NCI-H69 (cell line): ENCODE measurements at regions not wholly inside any gene's neighbourhood (a gene's known extent, or its start where the extent isn't known, plus 50 kb on each side); places are given as distances from the start of the nearest gene placed in this dataset.
A peak's percentile ranks its signal among the peaks of the same experiment; 100 is the strongest.
"Not testable (repeated sequence)": the region's sequence is repeated elsewhere in the genome, so short reads cannot be mapped to it uniquely, and the experiment has no call there.

Source experiments
- DNase-seq: peaks from one replicate; lab custom pipeline; 2025; lab: John Stamatoyannopoulos, UW

DNA sequence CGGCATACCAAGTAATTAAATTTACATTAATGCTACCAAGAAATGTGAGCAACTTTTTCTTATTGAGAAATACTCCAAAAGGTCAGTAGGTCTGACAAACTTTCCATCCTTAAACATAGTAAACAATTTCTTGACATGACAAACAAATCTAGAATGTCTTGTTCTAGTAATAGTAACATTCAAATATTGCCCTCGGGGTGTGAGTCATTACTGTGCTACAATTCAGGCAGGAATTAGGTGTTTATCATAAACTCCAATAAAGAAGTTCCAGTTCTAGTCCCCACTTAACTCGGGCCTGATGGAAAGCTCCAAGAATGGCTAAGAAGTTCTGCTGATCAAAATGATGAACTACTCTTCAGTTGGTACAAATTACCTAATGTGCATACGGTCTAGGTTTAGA lies 235.6 kb upstream of the TUSC1 start:
- DNase-seq = no peak

DNA sequence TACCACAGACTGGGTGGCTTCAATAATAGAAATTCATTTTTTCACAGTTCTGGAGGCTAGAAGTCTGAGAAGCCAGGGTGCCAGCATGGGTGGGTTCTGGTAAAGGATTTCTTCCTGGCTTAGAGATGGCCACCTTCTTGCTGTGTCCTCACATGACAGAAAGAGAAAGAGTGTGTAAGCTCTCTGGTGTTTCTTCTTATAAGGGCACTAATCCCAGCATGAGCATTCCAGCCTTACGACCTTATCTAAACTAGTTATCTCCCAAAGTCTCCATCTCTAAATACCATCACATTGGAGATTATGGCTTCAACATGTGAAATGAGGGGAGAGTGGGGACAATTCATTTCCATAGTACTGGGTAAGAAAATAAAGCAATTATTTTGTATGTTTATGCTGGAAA lies 226.5 kb upstream of the TUSC1 start:
- no peak for DNase-seq

DNA sequence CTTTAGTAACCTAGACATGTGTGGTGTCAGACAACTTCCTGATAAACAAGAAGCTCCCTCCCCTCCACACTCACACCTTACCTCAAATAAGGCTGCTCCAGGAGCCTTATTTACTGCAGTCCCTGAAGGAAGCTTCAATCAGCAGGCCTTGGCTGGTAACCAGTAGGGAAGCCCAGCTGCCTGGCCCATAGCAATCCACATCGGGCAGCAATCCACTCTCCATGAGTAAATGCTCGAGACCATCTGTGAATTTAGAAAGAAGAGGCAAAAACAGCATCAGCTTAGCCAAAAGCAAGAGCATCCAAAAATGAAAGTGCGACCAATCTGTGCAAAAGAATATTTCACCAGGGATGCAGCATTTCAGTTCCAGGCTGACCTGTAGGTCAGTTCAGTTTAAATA lies 213.3 kb upstream of the TUSC1 start:
- DNase-seq = no peak

DNA sequence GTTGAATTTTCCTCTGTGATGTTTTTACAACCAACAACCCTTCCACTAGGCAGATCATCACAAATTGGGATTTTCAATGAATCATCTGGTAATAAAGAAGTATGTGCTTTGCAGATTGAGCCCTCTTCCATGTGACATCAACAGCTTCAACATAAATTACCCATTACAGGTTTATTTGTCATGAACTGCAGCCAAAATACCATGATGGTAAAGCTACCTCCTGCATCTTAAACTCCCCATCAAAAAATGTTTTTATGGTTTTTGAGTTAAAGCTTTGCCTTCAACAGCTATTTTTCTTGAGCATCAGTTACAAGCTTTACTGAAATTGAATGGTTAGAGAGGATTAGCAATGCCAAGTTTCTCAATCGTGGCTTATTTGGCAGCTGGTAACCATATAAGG lies 211.4 kb upstream of the TUSC1 start:
- peak; percentile 37 for DNase-seq

DNA sequence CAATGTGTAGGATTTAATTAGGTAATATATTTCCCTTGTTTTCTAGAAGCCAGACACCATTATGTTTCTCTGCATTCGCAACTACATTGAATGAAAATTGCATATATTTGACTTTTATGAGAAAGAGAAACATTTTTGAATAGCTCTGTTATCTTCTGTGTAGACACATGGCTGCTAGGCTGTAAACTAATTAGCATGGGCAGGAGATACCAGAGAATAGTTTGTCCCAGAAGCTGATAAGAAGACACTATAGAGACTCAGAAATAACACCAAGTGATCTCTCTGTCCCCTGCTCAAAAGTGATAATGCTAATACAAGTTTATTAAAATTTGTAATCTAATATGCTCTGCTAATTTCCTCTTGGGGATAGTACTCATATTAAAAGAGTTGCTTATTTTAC lies 198.0 kb upstream of the TUSC1 start:
- no peak for DNase-seq

DNA sequence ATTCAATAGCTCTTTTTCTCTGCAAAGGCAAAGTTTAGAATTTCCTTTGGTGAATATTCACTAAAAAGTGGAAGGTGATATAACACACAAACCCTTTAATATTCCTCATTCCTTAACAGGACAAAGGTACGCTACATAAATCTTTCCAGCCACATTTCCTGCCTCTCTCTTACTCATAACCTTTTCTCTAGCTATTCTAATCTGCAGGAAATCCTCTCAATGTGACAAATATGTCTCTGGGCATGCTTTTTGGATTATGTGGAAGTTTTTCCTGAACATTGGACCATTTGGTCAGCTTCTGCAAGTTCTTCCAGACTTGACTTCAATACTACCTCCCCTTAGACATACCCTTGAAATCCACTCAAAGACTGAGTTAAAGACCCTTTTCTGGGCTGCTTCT lies 186.3 kb upstream of the TUSC1 start:
- DNase-seq = no peak

DNA sequence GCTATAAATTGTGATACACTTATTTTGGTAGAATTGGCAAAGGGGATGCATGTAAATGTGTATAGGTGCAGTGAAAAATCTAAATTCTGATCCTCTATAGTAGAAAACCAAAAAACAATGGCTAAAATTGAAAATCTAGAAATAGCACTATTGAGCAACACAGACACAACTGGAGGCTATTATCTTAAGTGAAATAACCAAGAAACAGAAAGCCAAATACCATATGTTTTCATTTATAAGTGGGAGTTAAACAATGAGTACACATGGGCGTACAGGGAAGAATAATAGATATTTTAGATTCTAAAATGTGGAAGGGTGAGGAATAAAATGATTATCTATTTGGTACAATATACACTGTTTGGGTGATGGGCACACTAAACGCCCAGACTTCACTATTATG lies 183.2 kb upstream of the TUSC1 start:
- DNase-seq = no peak

DNA sequence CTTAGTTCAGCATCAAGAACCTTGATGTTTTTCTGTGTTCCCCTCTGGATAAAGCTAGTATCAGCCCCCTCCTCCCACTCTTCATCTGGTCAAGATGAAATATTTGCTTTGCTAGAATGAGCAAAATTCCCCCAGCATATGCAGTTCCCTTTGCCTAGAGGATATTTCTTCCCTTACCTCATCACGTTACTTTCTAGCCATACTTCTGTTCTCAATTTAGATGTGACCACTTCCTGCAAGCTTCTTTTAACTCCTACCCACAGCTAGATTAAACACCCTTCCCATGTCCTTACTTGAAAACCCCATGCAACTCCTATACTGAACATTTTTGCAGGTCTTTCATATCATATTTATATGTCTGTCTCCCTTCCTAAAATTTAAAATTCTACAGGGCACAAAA lies 178.9 kb upstream of the TUSC1 start:
- DNase-seq = no peak

DNA sequence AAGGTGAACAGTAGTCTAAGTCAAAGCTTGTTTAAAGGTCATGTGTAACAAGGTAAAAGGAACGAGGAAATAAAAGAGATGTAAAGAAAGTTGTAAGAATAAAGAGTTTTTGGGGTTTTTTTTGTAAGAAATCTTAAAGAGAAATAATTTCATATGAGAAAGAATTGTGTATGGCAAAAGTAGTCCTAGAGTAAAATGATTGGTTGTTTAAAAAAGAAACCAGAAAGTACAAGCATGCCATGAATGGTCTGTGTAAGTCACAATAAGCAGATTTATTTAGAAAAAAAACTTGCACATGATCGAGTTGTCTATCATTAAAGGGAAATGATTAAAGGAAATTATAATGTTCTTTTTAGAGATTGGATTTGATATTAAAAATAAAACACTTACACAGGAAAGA lies 172.6 kb upstream of the TUSC1 start:
- DNase-seq = no peak

DNA sequence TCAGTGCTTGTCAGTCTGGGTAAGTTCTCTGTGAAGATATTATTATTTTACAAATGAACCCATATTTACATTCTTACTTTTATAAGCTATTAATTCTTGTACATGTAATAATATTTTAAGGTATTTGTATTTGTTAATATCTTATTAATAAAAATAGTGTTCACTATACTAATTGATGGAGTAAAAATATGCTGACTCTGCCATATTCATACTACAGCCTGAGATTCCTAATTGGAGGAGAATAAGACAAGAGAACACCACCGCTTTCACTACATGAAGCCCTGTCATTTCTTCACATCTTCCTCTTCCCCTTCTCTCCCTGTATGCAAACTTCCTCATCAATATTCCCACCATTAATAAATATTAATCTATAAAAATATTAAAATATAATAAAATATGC lies 167.6 kb upstream of the TUSC1 start:
- DNase-seq = no peak

DNA sequence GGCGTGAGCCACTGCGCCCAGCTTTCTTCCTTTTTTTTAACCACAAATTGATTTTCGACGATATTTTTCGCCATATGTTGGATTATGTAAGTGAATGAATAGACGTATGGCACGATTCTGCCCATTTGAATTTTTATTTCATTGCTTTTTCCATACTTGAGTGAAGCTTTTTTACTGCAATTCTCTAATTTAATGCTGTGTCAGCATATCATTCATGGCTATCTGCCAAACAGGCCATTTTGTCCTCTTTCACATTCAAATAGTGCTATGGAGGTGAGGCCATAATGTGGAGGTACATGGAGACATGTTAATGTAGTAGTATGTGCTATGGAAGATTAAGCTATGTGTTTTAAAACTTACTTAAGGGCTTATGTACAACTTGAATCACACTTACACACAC lies 152.1 kb upstream of the TUSC1 start:
- no peak for DNase-seq

DNA sequence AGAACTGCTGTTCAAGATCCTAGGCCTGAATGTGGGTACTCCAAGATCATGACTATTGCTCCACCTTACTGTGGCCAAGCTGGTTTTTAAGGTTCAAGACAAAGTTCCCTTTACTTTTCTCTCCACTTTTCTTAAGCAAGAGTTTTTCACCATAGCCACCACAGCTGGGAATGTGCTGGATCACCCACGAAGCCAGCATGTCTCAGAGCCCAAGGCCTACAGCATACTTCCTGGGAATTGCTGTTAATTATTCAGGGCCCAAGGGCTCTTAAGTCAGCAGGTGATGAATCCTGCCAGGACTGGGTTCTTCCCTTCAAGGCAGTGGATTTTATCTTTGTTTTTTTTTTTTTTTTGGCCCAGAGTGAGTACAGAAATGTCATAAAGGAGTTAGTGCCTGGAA lies 149.4 kb upstream of the TUSC1 start:
- DNase-seq = no peak

DNA sequence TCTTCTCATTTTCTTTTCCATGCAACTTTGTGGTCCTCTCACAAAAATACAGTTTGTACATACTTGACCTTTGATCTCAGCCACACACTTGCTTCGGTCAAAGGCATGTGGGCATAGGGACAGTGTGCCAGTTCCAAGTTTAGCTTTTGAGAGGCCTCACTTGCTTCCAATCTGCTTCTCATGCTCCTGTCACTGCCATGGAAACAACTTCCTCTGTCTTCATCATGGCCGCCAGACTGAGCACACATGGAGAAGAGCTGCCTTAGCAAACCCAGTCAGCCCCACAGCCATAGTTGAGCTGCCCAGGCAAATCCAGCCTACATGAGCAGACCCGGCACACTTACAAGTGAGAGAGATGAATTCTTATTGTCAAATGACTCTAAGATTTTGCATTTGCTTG lies 138.2 kb upstream of the TUSC1 start:
- DNase-seq = no peak

DNA sequence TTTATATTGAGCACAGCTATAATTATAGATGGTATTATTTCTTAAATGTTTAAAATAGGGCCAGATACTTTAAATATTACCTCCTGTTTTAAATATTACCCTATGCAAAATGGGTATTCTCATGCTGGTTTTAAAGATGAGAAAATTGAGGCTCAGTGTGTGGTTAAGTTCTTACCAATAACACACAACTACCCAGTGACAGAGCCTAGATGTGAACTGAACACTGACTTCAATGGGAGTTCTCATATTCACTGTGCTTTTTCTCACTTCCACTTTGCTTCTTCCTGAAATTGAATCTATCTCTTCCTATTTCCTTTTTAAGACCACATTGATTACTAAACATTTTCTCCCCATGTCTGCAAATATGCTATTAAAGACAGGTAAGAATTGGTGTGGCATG lies 135.8 kb upstream of the TUSC1 start:
- DNase-seq = no peak

DNA sequence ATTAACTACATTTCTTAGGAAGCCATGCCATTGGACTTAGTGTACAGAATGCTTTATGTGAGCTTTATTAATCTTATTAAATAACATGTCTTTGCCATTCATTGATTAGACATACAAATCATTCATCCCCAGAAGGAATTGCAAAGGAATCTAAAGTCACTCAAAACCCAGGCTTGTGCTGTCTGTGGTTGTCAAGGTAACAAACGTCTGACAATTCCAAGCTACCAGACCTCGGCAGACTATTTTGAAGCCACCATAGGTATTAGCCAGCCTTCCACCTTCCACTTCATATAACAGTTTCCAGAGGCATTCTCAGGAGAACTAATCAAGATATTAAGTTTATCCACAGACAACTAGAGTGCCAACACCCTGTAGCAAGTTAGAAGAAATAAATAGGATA lies 135.2 kb upstream of the TUSC1 start:
- DNase-seq = no peak

DNA sequence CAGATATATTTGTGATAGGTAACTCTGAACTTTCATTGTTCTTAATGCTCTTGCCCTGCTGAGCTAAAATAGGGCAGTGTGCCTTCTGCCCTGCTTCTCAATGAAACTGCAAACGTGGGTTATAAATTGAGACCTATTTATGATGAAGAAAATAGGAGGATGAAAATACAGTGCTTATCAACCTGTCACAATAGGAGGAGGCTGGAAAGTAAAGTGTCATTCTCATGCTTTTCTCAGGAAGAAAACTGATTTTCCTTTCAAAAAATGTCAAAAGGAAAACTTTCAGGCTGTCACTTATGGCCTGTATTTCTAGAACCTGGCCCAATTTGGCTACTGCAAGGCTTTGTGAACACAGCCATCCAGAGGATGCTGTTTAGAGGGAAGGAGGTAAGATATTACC lies 130.3 kb upstream of the TUSC1 start:
- no peak for DNase-seq

DNA sequence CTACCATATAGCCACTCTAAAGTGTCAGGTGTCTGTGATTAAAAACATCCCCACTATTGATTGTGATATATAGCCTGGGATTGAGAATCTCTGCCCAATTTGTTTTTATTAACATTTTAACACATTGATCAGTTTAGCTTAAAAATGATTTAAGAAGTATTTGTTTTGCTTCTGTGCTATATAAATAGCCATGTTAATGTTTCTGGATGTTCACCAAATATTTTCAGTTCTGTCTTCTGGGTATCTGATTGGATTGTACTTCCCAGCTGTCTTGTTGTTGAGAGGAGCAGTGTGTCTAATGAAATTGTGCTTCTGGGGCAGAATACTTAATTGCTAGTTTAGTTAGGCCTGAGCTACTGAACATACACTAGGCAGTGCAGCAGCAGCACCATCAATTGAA lies 126.6 kb upstream of the TUSC1 start:
- DNase-seq = no peak

DNA sequence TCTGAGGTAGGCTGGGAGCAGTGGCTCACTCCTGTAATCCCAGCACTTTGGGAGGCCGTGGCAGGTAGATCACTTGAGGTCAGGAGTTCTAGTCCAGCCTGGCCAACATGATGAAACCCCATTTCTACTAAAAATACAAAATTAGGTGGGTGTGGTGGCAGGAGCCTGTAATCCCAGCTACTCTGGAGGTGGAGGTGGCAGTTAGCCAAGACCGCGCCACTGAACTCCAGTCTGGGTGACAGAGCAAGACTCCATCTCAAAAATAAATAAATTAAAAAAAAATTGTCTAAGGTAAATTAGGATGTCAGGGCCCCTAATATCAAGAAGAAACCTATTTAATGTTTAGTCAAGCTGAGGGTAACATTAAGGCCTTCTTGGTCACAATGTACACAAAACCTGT lies 123.7 kb upstream of the TUSC1 start:
- not testable (repeated sequence) for DNase-seq

DNA sequence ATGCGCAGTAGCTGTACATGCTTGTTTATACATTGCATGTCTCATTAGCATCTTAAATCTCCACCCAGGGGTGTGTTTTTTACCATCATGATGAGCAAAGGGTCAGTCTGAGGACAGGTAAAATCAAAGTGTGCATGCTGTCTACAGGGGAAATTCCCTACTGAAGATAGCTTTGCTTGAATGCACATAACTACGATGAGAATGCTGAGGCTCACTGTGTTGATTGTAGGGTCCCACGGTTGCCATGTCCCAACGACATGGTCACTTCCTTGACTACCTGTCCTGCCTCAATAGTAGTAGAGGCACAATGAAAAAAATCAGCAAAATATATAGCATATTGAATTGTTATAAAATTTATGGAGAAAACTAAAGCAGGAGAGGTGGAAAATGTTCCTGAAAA lies 95.6 kb upstream of the TUSC1 start:
- DNase-seq = no peak

DNA sequence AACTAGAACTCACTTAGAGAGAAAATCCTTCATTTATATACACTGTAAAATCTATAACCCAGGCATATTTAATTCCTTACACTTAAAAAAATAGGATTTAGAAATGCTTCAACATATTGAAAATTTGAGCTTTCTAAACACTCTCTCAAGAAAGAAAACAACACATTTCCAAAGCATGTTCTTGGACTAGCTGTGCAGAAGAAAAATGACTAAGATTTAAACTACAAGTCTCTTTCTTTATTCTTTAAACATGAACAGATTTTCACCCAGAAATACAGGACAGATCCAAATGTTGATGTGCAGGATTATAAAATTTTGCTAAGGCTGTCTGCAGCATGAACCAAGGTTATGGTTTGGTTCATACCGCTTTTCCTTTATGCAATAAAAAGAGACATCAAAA lies 77.7 kb upstream of the TUSC1 start:
- DNase-seq = no peak

DNA sequence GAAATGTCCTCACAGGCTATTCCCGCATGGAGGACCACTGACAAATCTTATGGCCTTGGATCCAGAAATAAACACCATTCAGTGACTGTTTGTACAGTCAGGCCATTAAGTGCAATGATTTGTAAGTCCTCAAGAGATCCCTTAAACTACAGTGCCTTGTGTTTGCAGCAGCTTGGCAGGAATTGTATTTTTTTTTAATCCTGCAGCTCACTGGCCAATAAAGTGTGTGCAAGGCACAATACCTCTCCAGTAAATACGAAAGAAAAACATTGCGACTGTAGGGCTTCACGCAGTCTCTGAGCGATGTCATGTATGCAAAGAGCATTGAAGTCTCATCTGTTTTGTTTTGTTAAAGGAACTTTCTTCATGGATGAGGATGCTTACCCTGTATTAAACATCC lies 74.2 kb upstream of the TUSC1 start:
- DNase-seq = peak; percentile 11

DNA sequence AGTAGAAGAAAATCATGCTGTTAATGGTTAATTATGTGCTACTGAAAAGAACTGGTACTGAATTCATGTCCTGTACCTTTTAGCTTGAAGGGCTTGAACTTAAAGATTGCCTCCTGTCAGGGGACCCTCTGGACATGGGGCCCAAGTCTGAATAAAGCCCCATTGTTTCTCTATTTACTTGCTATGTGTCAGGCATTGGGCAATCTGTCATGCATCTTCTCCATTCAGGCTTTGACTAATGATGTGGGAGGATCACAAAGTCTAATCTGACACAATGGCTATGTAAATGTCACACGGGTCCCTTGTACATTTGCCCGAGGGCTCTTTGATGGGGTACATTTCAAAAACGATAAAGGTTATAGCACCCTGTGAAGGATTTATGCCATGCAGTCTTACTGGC lies 64.0 kb upstream of the TUSC1 start:
- peak; percentile 99 for DNase-seq

DNA sequence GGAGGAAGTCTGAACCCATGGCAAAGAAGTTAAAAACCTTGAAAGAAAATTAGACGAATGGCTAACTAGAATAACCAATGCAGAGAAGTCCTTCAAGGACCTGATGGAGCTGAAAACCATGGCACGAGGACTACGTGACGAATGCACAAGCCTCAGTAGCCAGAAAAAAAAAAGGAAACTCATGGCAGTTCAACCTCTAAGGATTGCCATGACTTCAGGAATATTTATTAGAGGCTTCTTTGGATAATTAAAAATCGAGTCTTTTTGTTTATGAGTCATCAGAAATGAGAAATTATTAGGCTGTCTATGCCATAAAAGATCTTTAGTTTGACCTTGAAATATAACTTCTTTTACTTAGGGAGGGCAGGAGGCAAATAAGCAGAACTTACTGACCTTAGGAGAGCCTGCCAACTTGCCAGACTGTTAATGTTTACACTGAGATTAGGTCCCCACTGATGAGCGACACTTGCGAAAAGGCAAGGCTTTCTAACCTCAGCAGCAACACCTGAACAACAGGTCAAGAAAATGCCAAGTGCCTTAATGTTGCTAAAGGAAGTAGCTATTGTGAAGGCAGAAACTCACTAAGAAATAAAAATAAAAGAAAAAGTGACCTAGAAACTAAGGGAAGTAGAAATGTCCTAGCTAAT lies 55.2 kb upstream of the TUSC1 start:
- peak; percentile 19 for DNase-seq

DNA sequence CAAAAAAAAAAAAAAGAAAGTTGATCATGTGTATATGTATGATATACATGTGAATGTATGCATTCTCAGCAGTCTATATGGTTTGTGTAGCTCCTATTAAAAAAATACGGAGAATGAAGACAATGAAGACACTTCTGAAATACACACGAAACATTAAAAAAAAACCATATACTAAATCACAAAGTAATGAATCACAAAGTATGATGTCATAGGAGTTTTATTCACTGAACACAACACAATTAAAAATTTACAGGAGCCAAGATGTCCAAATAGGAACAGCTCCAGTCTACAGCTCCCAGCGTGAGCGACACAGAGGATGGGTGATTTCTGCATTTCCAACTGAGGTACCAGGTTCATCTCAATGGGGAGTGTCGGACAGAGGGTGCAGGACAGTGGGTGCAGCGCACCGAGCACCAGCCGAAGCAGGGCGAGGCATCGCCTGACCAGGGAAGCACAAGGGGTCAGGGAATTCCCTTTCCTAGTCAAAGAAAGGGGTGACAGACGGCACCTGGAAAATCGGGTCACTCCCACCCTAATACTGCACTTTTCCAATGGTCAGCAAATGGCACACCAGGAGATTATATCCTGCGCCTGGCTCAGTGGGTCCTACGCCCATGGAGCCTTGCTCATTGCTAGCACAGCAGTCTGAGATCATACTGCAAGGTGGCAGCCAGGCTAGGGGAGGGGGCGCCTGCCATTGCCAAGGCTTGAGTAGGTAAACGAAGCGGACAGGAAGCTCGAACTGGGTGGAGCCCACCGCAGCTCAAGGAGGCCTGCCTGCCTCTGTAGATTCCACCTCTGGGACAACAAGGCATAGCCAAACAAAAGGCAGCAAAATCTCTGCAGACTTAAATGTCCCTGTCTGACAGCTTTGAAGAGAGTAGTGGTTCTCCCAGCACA lies 53.9 kb upstream of the TUSC1 start:
- DNase-seq = not testable (repeated sequence)
